Esophagus squamous epithelium (tissue), 4 donors: ENCODE measurements at regions not wholly inside any gene's neighbourhood (a gene's known extent, or its start where the extent isn't known, plus 50 kb on each side); places are given as distances from the start of the nearest gene placed in this dataset.

ENCODE experiments used
- CTCF ChIP-seq, 6 experiments: fragments of 450-650 bp in 4 of 6; fragments of 200-600 bp in 2 of 6; sonication (generic) in 2 of 6; IDR thresholded peaks; one replicate each; pipeline ENCODE4 v1.5.1; 2016 to 2019; ENCODE audit warnings: antibody characterized with exemption in 6 of 6, mild to moderate bottlenecking in 4 of 6, moderate library complexity in 4 of 6
- POLR2A ChIP-seq, 4 donors: fragments of 450-650 bp; IDR thresholded peaks; one replicate each; pipeline ENCODE4 v1.6.1; 2017; ENCODE audit warnings: antibody characterized with exemption in 4 of 4, mild to moderate bottlenecking in 4 of 4, moderate library complexity in 3 of 4

DNA sequence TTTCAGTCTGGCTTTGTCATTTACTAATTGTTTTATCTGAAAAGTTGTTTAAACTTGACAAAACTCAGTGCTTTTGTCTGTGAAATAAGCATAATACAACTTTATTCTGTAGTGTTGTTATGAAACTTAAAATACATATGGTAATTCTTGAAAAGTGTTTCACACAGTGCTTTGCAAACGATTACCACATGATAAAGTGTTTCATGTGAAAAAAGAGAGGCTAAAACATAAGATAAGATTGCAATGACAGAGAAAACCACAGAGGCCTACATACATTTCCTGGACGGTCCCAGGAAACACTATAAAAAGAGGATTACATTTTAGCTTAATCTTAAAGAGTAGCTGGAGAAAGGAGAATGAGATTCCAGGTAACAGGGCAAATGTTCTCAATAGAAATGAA is 1934.6 kb upstream of the LRRTM1 start:
- TF ChIP-seq CTCF (IDR thresholded peaks at IDR 0.05), result no peak
- TF ChIP-seq POLR2A (IDR thresholded peaks at IDR 0.05), result no peak
